ENCODE measurements at regions not wholly inside any gene's neighbourhood (a gene's known extent, or its start where the extent isn't known, plus 50 kb on each side); places are given as distances from the start of the nearest gene placed in this dataset.

DNA sequence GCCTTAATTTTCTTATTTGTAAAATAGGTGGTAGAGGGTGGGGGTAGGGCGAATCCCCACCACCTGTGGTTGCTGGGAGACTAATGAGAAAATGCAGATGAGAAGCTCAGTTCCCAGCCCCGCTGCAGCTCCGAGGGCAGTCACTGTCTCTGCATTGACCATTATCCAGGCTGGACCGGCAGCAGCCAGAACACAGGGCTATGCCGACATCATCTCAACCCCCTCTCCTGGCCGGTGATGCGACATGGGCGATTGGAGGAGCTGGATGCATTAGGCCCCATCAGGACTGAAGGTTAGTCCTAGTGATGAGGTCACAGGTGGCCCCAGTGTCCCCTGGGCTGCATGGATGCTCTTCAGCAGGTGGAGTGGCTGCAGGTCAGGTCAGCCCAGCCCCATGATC lies 412.4 kb downstream of the CTTN start:
- no peak for DNase-seq

- no peak for DNase-seq
These were observed 413.2 kb downstream of the CTTN start for GRCh38 chr11:70811483-70811882.

DNA sequence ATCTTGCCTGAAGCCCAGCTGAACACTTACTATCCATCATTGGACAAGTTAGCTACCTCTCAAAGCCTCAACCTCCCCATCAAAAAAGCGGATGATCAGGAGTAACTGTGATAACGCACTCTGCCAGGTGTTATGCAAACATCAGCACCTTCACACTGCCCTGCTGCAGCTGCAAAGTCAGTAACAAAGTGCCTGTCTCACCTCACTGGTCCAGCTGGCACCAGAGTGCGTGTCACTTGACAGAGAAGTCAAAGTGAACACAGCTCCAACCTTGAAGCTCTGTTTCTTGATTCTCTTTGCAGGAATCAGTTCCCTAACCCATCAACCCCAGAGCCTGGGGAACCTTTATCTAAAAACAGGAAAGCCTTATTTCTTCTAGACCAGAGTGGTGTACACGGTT lies 413.6 kb downstream of the CTTN start:
- no peak for DNase-seq

DNA sequence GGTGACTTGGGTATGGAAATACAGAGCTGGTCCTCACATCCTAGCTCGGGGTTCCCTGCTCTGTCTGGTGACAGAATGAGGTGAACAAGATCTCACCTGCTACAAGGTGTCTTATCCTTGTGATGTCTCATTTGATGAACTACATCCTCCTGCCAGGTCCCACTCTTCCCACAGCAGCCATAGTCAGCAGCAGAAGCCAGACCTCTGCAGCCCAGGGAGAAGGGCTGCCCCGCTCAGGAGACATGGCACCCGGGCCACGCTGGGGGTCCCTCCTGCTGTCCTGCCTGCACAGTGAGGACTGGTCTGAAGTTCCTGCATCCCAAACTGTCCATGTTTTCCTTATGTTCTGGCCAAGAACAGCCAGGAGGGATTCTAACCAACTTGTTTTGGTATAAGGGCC lies 414.1 kb downstream of the CTTN start:
- DNase-seq = no peak

- no peak for DNase-seq
These were observed 415.3 kb downstream of the CTTN start for GRCh38 chr11:70813651-70814050.

- no peak for DNase-seq
These were observed 417.1 kb downstream of the CTTN start for GRCh38 chr11:70815485-70815832.

- DNase-seq = peak in 1 of 2 experiments; percentile 23
These were observed 417.9 kb downstream of the CTTN start for GRCh38 chr11:70816156-70816678.

DNA sequence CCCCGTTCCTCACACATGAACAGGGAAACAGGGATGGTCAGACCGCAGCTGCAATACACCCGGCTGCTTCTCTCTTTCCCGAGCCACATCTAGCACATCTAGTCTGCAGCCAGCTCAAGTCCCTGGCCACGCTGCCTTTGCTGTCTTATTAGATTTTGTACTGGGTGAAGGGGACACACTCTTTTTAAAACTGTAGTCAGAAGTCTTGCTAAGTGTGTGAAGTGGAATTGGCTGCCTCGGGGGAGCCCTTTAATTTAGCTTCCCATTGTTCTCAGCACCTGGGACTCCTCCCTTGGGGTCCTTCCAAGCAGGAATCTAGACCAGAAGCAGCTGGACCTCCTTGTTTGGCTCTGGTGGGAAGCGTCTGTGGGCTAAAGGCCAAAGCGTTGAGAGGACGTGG lies 420.0 kb downstream of the CTTN start:
- no peak for DNase-seq

GRCh38 chr11:70819022-70819421 lies 420.7 kb downstream of the CTTN start:
- DNase-seq = no peak

- DNase-seq = peak in 1 of 2 experiments; percentile 17
These were observed 422.0 kb downstream of the CTTN start for GRCh38 chr11:70820311-70820710.

DNA sequence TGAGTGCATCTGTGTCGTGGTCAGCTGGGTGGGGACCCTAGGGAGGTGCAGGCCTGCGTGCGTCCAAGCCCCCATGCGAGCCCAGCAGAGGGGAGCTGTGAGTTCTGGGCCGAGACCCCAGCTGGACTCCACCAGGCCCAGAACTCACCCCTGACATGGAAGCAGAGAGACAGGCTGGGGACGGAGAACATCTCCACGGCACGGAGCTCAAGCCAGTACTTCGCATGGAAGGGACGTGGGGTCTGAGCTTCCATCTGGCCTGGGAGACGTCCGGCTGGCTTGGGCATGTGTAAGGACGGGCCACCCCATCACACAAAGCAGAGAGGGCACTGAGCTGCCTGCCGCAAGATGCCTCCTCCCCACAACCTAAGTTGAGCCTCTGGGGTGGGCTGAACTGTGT lies 422.4 kb downstream of the CTTN start:
- no peak for DNase-seq

- DNase-seq = no peak
These were observed 425.4 kb downstream of the CTTN start for GRCh38 chr11:70823771-70824170.

DNA sequence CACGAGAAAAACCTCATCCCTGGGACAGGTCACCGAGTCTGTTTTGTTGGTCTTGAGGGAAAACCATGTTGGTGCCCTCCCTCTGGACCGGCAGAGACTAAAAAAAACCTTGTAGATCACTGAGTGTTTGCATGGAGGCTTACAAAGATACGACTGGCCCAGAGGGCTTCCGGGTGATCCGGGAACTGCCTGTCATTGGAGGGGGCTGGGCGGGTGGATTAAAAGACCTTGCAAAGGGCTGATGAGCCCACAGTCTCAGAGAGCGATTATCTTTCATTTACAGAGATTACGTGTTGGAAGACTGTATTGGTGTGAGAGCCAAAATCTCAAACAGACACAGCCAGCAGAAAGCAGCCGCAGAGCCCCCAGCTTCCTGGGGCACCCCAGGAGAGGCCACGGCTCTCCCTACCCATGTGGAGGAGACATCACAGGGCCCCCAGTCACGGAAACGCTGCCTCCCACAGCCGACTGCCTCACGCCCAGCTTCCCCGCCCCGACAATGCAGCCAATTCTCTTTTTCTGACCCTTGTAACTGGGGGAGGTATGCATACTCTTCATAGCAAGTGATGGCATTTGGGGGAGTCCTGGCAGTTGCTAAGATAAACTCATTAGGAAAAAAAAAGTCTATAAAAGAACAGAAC lies 426.4 kb downstream of the CTTN start:
- no peak for DNase-seq

DNA sequence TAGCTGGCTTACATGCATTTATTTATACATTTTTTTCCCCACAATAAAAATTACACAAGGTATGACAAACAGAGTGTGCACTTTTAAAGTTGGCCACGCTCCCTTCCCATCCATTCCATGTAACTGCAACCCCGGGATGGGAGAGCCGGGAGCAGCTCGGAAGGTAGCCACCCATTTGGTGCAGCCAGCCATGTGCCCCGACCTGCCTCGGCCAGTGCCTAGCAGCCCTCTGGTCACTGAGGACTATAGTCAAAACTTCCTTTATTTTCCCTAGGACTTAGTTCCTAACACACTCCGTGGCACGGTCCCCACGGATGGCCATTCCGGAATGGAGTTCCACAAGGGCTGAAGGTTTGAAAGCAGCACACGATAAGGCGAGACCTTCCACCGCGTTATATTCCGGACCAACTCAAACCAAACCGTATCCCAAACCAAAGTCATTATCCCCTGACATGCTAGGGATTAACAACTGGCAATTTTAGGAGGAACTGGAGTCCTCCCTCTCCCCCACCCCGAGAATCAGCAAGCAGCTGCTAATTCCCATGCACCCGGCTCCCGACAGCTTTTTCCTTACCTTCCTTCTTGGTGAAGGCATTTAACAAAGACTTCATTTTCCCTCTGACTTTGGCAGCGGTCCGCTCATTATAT lies 426.4 kb downstream of the SHANK2 start:
- DNase-seq = no peak

DNA sequence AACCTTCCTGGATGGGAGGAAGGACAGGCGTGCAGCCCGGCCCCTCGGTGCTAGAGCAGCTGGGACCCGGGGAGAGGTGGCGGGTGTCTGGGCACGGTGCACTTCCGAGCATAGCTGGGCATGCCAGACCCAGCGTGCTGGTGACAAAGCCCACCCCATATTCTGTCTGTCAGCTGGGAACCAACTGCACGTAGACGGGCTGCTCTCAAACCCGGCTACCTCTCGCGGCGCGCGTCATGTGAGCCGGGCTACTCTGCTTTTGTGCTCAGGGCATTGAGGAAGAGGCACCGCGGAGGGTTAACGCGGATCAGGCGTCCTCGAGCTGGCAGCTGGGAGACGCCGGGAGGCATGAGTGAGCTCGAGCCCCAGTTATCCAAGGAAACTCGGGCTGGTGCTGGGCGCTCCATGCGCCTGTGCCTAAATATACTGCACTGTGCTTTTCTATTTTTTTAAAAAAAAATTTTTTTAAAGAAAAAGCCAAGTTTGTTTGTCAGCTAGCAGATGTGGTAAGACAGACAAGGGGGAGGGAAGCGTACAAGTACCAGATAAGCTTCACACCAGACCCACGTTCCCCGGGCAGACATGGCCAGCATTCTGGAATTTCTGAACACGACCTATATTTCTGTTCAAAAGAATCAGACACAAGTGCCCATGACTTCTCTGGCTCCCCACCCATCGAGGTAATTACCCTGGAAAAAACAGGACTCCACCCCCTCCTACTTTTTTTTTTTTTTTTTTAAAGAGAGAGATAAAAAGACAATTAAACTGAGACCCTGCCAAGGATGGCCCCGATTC lies 425.6 kb downstream of the SHANK2 start:
- DNase-seq = peak; percentile 31 to 70

- peak in 1 of 2 experiments; percentile 32 for DNase-seq
These were observed 423.7 kb downstream of the SHANK2 start for GRCh38 chr11:70828593-70829082.

GRCh38 chr11:70829134-70829885 lies 423.1 kb downstream of the SHANK2 start:
- no peak for DNase-seq

DNA sequence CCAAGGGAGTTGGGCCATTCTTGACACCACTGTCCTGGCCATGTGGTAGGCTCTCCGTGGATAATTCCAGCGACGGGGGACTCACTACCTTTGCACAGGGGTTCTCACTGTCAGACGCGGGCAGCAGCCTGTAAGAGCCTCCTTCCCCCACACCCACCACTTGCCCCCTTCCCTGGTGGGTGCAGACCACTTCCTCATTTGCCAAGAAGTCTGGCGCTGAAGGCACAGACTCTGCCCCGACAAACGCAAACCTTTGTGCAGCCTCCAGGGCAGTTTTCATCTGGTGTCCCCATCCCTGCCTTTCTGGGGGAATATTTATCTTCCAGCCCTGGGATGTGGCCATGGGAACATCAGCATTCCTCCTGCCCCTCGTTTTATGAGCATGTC lies 422.5 kb downstream of the SHANK2 start:
- DNase-seq = no peak

GRCh38 chr11:70833011-70833410 lies 419.4 kb downstream of the SHANK2 start:
- no peak for DNase-seq

GRCh38 chr11:70833554-70833953 lies 418.8 kb downstream of the SHANK2 start:
- DNase-seq = no peak

DNA sequence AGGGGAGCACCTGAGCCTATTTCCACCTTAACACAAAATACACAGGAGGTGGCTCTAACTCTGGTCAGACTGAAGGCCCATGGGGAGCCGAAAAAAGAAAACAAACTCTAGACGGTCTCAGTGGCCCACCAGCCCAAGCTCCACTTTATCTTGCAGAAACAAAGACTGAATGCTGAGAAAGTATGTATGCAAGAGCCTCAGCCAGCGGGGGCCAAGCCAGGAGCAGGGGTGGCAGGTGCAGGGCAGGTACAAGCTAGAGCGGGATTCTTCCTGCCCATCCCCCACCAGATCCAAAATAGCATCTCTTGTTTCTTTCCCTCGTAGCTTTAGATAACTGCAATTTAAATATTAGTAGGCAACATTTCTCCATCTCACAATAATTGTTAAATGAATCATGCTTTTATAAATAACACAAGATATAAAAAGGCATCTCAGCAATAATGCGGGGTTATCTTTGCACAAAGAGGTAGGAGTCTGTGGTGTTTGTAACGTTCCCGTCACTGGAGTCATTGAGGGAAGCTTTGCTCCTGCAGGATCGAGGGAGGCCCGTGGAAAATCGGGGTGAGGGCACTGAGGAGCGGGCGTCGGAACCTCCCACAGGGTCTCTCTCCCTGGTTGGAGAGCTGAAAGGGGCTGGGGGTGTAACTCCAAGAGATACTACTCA lies 418.0 kb downstream of the SHANK2 start:
- no peak for DNase-seq

GRCh38 chr11:70834984-70835560 lies 417.3 kb downstream of the SHANK2 start:
- DNase-seq = no peak

All from NCI-H524 (cell line).